ENCODE measurements at regions not wholly inside any gene's neighbourhood (a gene's known extent, or its start where the extent isn't known, plus 50 kb on each side); places are given as distances from the start of the nearest gene placed in this dataset.

GRCh38 chr16:9302072-9302471, 210.6 kb downstream of the HAPSTR1 start:
- H3K27ac Mint-ChIP-seq = no peak overlapping the region
- DNase-seq (ENCODE audit: low spot score, unreplicated experiment) = no peak
- no peaks in the 10 kb centered on the region for H3K36me3 Mint-ChIP-seq (ENCODE audit: insufficient read depth)
- H3K4me1 Mint-ChIP-seq (ENCODE audit: low read depth) = peaks cover 3% of the 10 kb centered on the region
- no peak for TF ChIP-seq CTCF (IDR thresholded peaks at IDR 0.05; ENCODE audit: unreplicated experiment)
- H3K27me3 Mint-ChIP-seq = peaks cover 3% of the 10 kb centered on the region
- peaks cover 3% of the 10 kb centered on the region for H3K9me3 Mint-ChIP-seq (ENCODE audit: low read depth)
- H3K4me3 Mint-ChIP-seq (ENCODE audit: low read depth) = no peak overlapping the region

- no peaks in the 10 kb centered on the region for H3K9me3 Mint-ChIP-seq (ENCODE audit: low read depth)
- no peak for TF ChIP-seq CTCF (IDR thresholded peaks at IDR 0.05; ENCODE audit: unreplicated experiment)
- peaks cover 16% of the 10 kb centered on the region for H3K4me1 Mint-ChIP-seq (ENCODE audit: low read depth)
- H3K27me3 Mint-ChIP-seq = peaks cover 3% of the 10 kb centered on the region
- no peak overlapping the region for H3K27ac Mint-ChIP-seq
- no peaks in the 10 kb centered on the region for H3K36me3 Mint-ChIP-seq (ENCODE audit: insufficient read depth)
- no peak for DNase-seq (ENCODE audit: low spot score, unreplicated experiment)
- no peak overlapping the region for H3K4me3 Mint-ChIP-seq (ENCODE audit: low read depth)
Measured at GRCh38 chr16:9306753-9307152, 215.3 kb downstream of the HAPSTR1 start.

GRCh38 chr16:9307446-9307845, 216.0 kb downstream of the HAPSTR1 start:
- no peak overlapping the region for H3K27ac Mint-ChIP-seq
- no peaks in the 10 kb centered on the region for H3K36me3 Mint-ChIP-seq (ENCODE audit: insufficient read depth)
- H3K4me1 Mint-ChIP-seq (ENCODE audit: low read depth) = peaks cover 16% of the 10 kb centered on the region

GRCh38 chr16:9308356-9308801, 216.9 kb downstream of the HAPSTR1 start:
- DNase-seq (ENCODE audit: low spot score, unreplicated experiment) = no peak
- Mint-ChIP-seq H3K36me3 (ENCODE audit: insufficient read depth) (no peaks in the 10 kb centered on the region), H3K4me3 (ENCODE audit: low read depth) (no peak overlapping the region), H3K4me1 (ENCODE audit: low read depth) (peaks cover 16% of the 10 kb centered on the region), H3K27ac (no peak overlapping the region), H3K27me3 (peaks cover 3% of the 10 kb centered on the region), H3K9me3 (ENCODE audit: low read depth) (no peaks in the 10 kb centered on the region)
- TF ChIP-seq CTCF (IDR thresholded peaks at IDR 0.05; ENCODE audit: unreplicated experiment) = no peak

More at GRCh38 chr16:9307446-9307845, 216.0 kb downstream of the HAPSTR1 start:
- no peak for TF ChIP-seq CTCF (IDR thresholded peaks at IDR 0.05; ENCODE audit: unreplicated experiment)
- no peak for DNase-seq (ENCODE audit: low spot score, unreplicated experiment)
- Mint-ChIP-seq H3K27me3 (peaks cover 3% of the 10 kb centered on the region), H3K9me3 (ENCODE audit: low read depth) (no peaks in the 10 kb centered on the region), H3K4me3 (ENCODE audit: low read depth) (no peak overlapping the region)

GRCh38 chr16:9308850-9309249, 217.4 kb downstream of the HAPSTR1 start:
- no peaks in the 10 kb centered on the region for H3K36me3 Mint-ChIP-seq (ENCODE audit: insufficient read depth)
- no peak overlapping the region for H3K4me3 Mint-ChIP-seq (ENCODE audit: low read depth)
- H3K27me3 Mint-ChIP-seq = peaks cover 3% of the 10 kb centered on the region
- H3K27ac Mint-ChIP-seq = no peak overlapping the region
- no peaks in the 10 kb centered on the region for H3K9me3 Mint-ChIP-seq (ENCODE audit: low read depth)
- no peak for TF ChIP-seq CTCF (IDR thresholded peaks at IDR 0.05; ENCODE audit: unreplicated experiment)
- H3K4me1 Mint-ChIP-seq (ENCODE audit: low read depth) = peaks cover 16% of the 10 kb centered on the region
- DNase-seq (ENCODE audit: low spot score, unreplicated experiment) = no peak
